Type B pancreatic cell (in vitro differentiated cells): ENCODE measurements at regions not wholly inside any gene's neighbourhood (a gene's known extent, or its start where the extent isn't known, plus 50 kb on each side); places are given as distances from the start of the nearest gene placed in this dataset.
A peak's percentile ranks its signal among the peaks of the same experiment; 100 is the strongest.

ENCODE experiments used
- DNase-seq: peaks from one replicate; pipeline ENCODE4 v3.0.0; 2021; ENCODE audit warnings: mixed read lengths; ENCODE audit not compliant: unreplicated experiment; ENCODE audit errors: extremely low spot score
- H3K27ac Mint-ChIP-seq: 2 replicates; pipeline ENCODE4 v1.8.0; 2021; ENCODE audit warnings: mild to moderate bottlenecking, mixed read lengths
- H3K27me3 Mint-ChIP-seq: 2 replicates; pipeline ENCODE4 v1.8.0; 2021; ENCODE audit warnings: mixed read lengths
- H3K36me3 Mint-ChIP-seq: 2 replicates; pipeline ENCODE4 v1.8.0; 2021; ENCODE audit warnings: mixed read lengths
- H3K4me1 Mint-ChIP-seq: one replicate; pipeline ENCODE4 v1.8.0; 2021; ENCODE audit warnings: mixed read lengths; ENCODE audit not compliant: unreplicated experiment
- H3K4me3 Mint-ChIP-seq: 2 replicates; pipeline ENCODE4 v1.8.0; 2021; ENCODE audit warnings: mild to moderate bottlenecking, mixed read lengths
- H3K9me3 Mint-ChIP-seq: 2 replicates; pipeline ENCODE4 v1.8.0; 2021; ENCODE audit warnings: mixed read lengths
- CTCF ChIP-seq: fragments of 200-600 bp; sonication (generic); conservative IDR thresholded peaks from 2 replicates; pipeline ENCODE4 v1.5.0; 2021; ENCODE audit warnings: antibody characterized with exemption, mild to moderate bottlenecking

DNA sequence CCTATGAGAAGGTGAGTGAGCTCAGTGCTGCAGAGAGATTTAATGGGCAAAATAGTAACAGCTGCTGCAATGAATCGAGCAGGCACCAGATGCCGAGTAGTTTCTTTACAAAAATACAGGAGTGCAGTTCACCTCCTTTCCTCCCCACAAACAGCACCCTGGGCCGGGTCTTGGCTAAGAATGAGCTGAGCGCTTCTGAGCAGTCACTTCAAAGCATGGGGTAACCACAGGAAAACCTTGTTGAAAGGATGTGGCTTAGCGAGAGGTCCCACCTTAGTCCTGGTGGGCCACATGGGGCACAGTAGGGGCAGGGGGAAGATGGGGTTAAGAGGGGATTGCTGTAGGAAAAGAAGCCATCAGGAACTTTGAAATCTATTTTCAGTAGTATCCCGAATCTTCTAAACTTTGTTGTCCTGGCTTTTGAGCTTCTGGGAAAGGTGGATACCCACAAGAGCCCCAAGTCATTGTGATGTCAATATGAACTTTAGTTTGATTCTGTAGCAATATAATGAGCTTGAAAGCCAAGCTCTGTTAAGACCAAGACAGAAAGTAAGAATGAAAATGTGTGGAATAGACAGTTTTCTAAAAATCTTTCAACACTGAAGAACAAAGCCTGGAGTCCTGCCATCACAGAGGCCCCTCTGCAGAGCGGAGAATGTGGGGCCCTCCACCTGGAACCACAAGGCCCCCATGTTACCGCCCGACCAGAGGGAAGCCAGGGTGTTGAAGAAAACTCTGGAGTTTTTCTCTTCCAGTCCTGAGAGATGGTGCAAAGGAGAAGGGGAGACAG, 101.0 kb upstream of the ZNF236 start:
- H3K4me1 Mint-ChIP-seq: peaks cover 10% of the 10 kb centered on the region
- TF ChIP-seq CTCF: no peak
- no peaks in the 10 kb centered on the region for H3K27me3 Mint-ChIP-seq
- no peaks in the 10 kb centered on the region for H3K9me3 Mint-ChIP-seq
- H3K4me3 Mint-ChIP-seq: no peak overlapping the region
- no peak for DNase-seq
- H3K36me3 Mint-ChIP-seq: no peaks in the 10 kb centered on the region
- H3K27ac Mint-ChIP-seq: no peak overlapping the region

DNA sequence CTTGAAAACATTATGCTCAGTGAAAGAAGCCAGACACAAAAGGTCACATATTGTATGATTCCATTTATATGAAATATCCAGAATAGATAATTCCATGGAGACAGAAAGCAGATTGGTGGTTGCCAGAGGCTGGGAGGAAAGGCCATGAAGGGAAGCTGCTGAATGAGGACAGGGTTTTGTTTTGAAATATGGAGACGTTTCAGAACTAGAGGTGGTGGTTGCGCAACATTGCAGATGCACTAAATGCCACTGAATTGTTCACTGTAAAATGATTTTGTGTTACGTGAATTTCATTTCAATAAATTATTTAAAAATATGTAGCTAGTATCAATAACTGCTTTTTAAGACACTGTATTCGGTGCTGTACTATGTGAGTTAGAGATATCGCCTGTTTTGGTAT, 101.7 kb upstream of the ZNF236 start:
- no peaks in the 10 kb centered on the region for H3K9me3 Mint-ChIP-seq
- H3K27ac Mint-ChIP-seq: no peak overlapping the region
- H3K27me3 Mint-ChIP-seq: no peaks in the 10 kb centered on the region
- no peak for TF ChIP-seq CTCF
- no peak overlapping the region for H3K4me3 Mint-ChIP-seq
- DNase-seq: no peak
- no peaks in the 10 kb centered on the region for H3K36me3 Mint-ChIP-seq
- peaks cover 10% of the 10 kb centered on the region for H3K4me1 Mint-ChIP-seq

- no peak for TF ChIP-seq CTCF
- Mint-ChIP-seq H3K27me3 (no peaks in the 10 kb centered on the region), H3K27ac (peak overlapping the region; percentile 58), H3K36me3 (no peaks in the 10 kb centered on the region), H3K4me3 (no peak overlapping the region), H3K9me3 (no peaks in the 10 kb centered on the region), H3K4me1 (peaks cover 6% of the 10 kb centered on the region)
- no peak for DNase-seq
Measured at GRCh38 chr18:76715012-76715610, 107.2 kb upstream of the ZNF236 start.

DNA sequence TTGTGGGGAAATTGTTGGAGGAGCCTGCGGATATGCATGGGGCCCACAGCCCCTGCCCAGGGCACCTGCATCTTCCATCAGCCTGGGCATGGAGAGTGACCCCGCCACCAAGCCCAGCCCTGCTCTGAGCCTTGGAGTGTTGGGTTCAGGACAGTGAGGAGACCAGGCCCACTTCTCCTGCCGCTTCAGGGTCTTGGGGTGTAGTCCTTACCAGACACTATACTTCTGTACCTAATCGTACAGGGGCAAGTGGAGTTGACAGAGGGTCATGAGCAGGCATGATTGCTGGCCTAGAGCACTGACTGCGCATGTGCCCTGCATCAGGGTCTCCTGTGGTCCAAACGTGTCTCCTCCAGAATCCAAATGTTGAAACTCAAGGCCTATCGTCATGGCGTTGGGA, 108.9 kb upstream of the ZNF236 start:
- no peaks in the 10 kb centered on the region for H3K36me3 Mint-ChIP-seq
- no peak for DNase-seq
- H3K9me3 Mint-ChIP-seq: no peaks in the 10 kb centered on the region
- TF ChIP-seq CTCF: no peak
- no peak overlapping the region for H3K27ac Mint-ChIP-seq
- no peak overlapping the region for H3K4me3 Mint-ChIP-seq
- H3K27me3 Mint-ChIP-seq: no peaks in the 10 kb centered on the region
- peaks cover 11% of the 10 kb centered on the region for H3K4me1 Mint-ChIP-seq

- Mint-ChIP-seq H3K27ac (no peak overlapping the region), H3K4me1 (peaks cover 18% of the 10 kb centered on the region), H3K4me3 (no peak overlapping the region), H3K36me3 (no peaks in the 10 kb centered on the region), H3K27me3 (no peaks in the 10 kb centered on the region), H3K9me3 (no peaks in the 10 kb centered on the region)
- no peak for TF ChIP-seq CTCF
- DNase-seq: no peak
Measured at GRCh38 chr18:76712511-76713140, 109.7 kb upstream of the ZNF236 start.
